ENCODE measurements at regions not wholly inside any gene's neighbourhood (a gene's known extent, or its start where the extent isn't known, plus 50 kb on each side); places are given as distances from the start of the nearest gene placed in this dataset.
"Not testable (repeated sequence)": the region's sequence is repeated elsewhere in the genome, so short reads cannot be mapped to it uniquely, and the experiment has no call there.

- no peak for DNase-seq
These were observed 136.5 kb upstream of the LARP1 start for GRCh38 chr5:154618696-154619095.

GRCh38 chr5:154614595-154614994, 136.6 kb upstream of the HAND1 start:
- no peak for DNase-seq

GRCh38 chr5:154614125-154614524, 136.1 kb upstream of the HAND1 start:
- DNase-seq = no peak

- no peak for DNase-seq
These were observed 134.6 kb upstream of the HAND1 start for GRCh38 chr5:154612666-154613065.

GRCh38 chr5:154611341-154611767, 133.3 kb upstream of the HAND1 start:
- no peak for DNase-seq

- peak; percentile 80 for DNase-seq
These were observed 132.5 kb upstream of the HAND1 start for GRCh38 chr5:154610321-154611154.

- DNase-seq = no peak
These were observed 131.2 kb upstream of the HAND1 start for GRCh38 chr5:154609251-154609650.

GRCh38 chr5:154608531-154609011, 130.5 kb upstream of the HAND1 start:
- no peak for DNase-seq

GRCh38 chr5:154607746-154608145, 129.7 kb upstream of the HAND1 start:
- no peak for DNase-seq

- no peak for DNase-seq
These were observed 128.2 kb upstream of the HAND1 start for GRCh38 chr5:154606246-154606645.

- no peak for DNase-seq
These were observed 126.1 kb upstream of the HAND1 start for GRCh38 chr5:154603953-154604679.

- no peak for DNase-seq
These were observed 125.5 kb upstream of the HAND1 start for GRCh38 chr5:154603485-154603884.

- no peak for DNase-seq
These were observed 125.0 kb upstream of the HAND1 start for GRCh38 chr5:154603011-154603410.

- no peak for DNase-seq
These were observed 123.0 kb upstream of the HAND1 start for GRCh38 chr5:154601014-154601413.

GRCh38 chr5:154598021-154598420, 120.0 kb upstream of the HAND1 start:
- DNase-seq = no peak

GRCh38 chr5:154596844-154597243, 118.8 kb upstream of the HAND1 start:
- not testable (repeated sequence) for DNase-seq

- no peak for DNase-seq
These were observed 117.6 kb upstream of the HAND1 start for GRCh38 chr5:154595662-154596061.

- DNase-seq = no peak
These were observed 115.8 kb upstream of the HAND1 start for GRCh38 chr5:154593796-154594195.

- no peak for DNase-seq
These were observed 115.0 kb upstream of the HAND1 start for GRCh38 chr5:154593071-154593470.

- no peak for DNase-seq
These were observed 112.2 kb upstream of the HAND1 start for GRCh38 chr5:154590093-154590724.

- DNase-seq = no peak
These were observed 111.5 kb upstream of the HAND1 start for GRCh38 chr5:154589511-154589910.

GRCh38 chr5:154588833-154589425, 110.9 kb upstream of the HAND1 start:
- not testable (repeated sequence) for DNase-seq

GRCh38 chr5:154588091-154588774, 110.2 kb upstream of the HAND1 start:
- DNase-seq = no peak
